GM18502 (cell line): ENCODE measurements at regions not wholly inside any gene's neighbourhood (a gene's known extent, or its start where the extent isn't known, plus 50 kb on each side); places are given as distances from the start of the nearest gene placed in this dataset.
"Not testable (repeated sequence)": the region's sequence is repeated elsewhere in the genome, so short reads cannot be mapped to it uniquely, and the experiment has no call there.

Experiments
- ATAC-seq: cut with Tn5 transposase; IDR thresholded peaks from one replicate; pipeline ENCODE4 v1.9.1; 2021; ENCODE audit warnings: mild to moderate bottlenecking; ENCODE audit not compliant: unreplicated experiment, poor library complexity

- not testable (repeated sequence) for ATAC-seq
Observed at GRCh38 chr5:93682471-93683404, 58.7 kb downstream of the POU5F2 start.

GRCh38 chr5:93681432-93681831, 60.0 kb downstream of the POU5F2 start:
- no peak for ATAC-seq

DNA sequence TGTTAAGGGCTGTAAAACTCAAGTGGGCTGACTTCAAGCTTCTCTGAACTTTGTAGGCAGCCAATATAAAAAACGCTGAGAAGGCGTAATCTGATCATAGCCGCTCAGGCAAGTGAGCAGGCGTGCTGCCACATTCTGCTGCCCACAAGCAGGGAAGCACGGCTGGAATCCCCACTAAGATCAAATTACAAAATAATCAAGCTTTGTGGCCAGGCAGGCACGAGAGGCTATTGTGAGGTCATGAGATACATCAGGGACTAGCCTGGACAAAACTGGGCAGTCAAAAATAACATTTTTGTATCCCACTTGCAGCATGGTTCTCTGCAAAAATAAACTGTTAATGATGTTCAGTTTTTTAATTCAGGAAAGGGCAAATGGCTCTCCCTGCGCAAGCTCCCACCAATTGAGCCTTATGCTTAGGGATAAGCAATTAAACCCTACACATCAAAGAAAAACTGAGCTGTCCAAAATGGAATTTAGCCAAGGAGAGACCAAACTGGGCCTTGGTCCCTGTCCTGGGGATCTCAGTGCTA, 64.0 kb downstream of the POU5F2 start:
- ATAC-seq, result no peak

DNA sequence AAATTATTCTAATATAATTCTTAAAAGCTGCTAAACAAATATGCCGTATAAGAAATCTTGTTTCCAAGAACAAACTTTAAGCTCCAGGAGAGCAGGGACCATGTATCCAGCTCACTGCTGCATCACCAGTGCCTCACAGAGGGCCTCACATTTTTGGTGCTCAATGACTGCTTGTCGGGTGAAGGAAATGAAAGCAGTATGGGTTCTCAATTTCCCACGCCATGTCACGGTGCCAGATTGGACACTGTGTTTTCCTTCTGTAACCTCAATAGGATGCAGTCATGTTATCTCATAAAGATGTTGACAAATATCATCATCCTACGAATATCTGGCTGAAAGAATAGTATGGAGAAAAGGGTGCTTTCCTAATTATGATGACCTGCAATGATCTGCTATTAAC, 64.7 kb downstream of the POU5F2 start:
- no peak for ATAC-seq

DNA sequence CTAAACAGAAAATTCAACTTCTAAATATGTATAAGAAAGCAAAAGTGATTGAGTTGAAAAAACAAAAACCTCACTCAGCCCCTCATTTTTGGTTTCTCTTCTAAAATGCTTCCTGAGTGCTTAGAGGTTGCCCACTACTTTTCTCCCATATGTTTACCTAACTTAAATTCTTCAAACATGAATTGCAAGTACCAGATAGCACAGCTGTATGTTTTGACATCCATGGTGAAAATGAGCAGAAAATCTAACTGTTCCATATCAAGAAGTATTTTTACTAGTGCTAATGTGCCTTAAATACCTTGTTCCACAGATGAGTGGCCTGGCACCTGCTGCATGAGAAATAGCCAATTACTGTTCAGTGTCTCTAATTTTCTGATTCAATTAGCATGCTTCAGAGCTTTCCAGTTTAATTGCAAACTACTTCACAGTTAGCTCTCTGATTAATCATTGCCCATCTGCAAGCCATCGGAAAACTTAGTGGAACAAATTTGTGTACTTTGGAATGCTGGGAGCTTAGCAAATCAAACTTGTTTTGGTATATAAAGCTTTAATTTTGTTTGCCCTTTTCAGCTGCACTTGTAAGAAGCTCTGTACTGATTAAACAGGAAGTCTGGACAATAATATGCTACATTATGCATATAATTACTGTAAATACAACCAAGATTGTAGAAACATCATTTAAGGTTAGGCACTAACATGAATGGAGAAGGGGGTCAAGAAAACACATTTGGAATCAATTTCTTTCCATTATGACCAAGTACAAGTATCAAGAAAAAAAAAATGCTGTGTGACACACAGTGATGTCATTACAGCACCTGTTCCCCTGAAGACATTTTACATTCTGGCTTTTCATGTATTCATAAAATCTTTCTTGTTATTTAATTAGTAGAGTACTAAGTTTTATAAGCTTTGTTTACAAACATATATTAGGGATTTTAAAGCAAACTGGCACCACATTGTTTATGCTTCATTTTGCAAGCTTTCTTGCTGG, 65.6 kb downstream of the POU5F2 start:
- peak; percentile 57 for ATAC-seq

- ATAC-seq, result peak; percentile 52
Observed at GRCh38 chr5:93674866-93675459, 66.4 kb downstream of the POU5F2 start.

DNA sequence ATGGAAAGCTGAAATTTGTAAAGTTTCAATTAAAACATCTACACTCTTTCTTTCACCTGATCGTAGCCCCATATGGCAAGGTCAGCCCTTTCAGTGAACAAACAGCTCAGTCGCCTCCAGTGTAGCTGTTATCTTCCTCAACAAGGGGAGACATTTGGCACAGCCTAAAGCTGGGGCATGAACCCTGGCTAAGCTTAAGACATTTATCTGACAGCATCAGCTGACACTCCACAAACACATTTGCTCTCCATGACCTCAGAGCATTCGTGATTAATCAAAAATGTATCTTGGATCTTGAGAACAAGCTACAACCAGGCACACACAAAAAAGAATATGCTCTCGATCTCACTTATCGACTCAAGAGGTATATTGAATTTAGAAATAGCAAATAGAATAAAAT, 67.3 kb downstream of the POU5F2 start:
- no peak for ATAC-seq

DNA sequence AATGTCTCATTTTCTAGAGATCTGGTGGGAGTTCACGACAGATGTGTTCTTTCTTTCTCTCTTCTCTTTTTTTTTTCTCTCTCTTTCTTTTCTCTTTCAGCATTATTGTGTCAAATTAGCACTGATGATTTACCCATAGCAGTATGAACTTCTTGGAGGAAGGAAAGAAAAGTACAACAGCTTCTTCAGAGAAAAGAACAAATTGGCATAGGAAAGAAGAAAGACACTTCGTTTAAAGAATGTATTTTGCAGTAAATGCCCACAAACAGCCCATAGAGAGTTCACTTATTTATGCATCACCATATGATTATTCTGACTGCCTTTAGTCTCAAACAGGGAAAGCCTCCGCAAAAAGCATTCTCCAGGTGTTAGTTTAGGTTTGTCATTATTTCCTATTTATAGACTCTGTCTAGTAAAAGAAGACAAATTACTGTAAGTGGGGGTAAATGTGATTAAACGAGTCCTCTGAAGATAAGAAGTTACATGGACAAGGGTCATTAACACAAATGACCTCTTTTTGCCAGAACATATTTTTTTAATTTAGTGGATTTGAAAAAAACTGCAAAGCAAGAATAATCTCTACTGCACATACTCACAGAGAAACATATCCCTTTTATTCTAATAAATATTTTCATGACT, 68.0 kb downstream of the POU5F2 start:
- no peak for ATAC-seq

GRCh38 chr5:93665648-93666047, 75.8 kb downstream of the POU5F2 start:
- no peak for ATAC-seq

DNA sequence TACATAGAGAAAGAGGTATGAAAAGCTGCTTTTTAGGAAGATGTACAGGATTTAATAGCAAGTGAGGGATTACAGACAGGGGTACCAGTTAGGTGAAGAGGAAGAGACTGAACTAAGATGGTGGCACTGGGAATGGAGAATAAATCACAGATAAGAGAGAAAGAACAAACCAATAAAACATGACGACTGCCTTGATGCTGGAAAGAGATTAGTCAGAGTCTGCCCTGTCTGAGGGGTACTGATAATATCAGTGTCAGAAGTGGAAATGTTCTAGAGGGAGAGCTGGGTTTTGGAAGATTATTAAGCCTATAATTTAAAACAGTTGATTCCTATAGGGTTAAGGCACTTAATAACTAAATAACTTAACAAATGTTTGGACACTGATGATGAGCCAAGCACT, 77.7 kb downstream of the NR2F1 start:
- ATAC-seq, result no peak

DNA sequence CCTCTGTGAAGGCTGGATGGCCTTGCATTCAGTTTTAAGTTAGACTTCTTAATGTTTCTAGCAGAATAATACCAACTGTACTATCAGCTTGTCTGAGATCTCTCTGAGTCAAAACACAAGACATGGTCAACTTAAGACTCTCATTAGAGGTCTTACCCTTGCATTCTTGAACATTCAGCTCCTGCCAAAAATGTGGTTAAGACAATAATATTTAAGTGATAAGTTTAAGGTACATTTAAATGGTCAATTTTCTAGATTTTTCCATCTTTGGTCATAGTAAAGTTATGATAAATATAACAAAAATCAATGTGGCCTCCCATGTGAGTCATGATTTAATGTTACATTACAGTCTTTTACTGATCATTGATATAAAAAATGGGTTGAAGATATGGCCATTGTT, 75.0 kb downstream of the NR2F1 start:
- ATAC-seq, result no peak

GRCh38 chr5:93654676-93655075, 71.7 kb downstream of the NR2F1 start:
- ATAC-seq, result no peak

DNA sequence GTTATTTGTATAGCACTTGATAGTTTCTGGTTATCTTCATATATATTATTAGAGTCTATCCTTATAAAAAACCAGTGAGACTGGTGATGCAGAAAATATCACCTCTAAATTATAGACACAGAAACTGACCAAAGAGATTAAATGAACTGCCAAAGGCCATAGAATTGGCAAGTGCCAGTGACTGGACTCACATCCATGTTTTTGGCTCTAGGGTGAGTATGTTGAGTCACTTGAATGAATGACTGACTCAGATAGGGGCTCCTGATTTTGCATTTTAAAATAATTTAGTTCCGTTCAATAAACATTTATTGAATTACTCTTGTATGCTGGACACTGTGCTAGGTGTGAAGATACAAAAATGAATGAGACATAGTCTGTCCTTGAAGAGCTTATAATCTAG, 70.7 kb downstream of the NR2F1 start:
- no peak for ATAC-seq

GRCh38 chr5:93649234-93649900, 66.3 kb downstream of the NR2F1 start:
- no peak for ATAC-seq

DNA sequence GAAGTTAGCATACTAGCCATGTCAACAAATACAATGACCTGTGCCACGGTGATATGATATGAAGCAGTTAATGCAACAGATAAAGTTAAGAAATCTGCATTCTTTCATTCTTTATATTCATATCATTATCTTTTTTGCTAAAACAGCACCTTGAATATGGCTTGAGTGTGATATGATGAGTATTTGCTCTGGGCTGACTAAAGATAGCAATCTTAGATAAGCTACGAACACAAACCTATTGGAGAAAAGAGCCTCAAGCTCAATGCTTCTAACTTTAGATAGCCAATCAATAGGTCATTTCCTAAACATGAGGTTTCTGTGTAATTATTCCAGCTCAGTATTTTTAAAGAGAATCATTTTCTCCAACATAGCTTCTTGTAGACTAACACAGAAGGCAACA, 61.7 kb downstream of the NR2F1 start:
- ATAC-seq, result no peak
